ENCODE measurements at regions not wholly inside any gene's neighbourhood (a gene's known extent, or its start where the extent isn't known, plus 50 kb on each side); places are given as distances from the start of the nearest gene placed in this dataset.

DNA sequence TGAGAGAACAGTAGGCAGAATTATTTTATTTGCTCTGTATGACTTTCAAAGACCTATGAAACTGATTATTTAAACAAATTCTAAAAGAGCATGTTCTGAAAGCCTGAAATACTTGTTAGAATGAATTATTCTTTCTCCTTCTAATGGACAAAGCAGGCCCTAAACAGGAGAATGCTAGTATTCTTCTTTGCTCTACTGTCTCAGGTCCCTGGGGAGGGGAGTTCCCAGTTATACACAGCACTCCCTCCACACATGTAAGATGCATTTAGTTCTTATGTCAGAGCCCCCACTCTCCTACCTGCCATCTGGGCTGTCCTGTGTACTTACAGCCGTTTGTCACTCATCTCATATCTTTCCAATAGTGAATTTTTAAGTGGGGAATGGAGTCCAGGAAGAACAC, 633.5 kb upstream of the ANKRD30A start:
- Histone ChIP-seq H3K36me3 (ENCODE audit: control insufficient read depth, insufficient read depth, low read length, severe bottlenecking) (no peaks in the 10 kb centered on the region), H3K9ac (ENCODE audit: low read length) (no peak overlapping the region), H3K4me1 (ENCODE audit: control insufficient read depth, insufficient read depth, low read length) (peaks cover 45% of the 10 kb centered on the region), H3K4me3 (ENCODE audit: low read length) (no peak overlapping the region), H3K27me3 (replicated peaks; ENCODE audit: control insufficient read depth, insufficient read depth, low read length) (no peaks in the 10 kb centered on the region), H3K9me3 (ENCODE audit: control insufficient read depth, low read length) (no peaks in the 10 kb centered on the region)
- no peak for DNase-seq (ENCODE audit: low read depth)

DNA sequence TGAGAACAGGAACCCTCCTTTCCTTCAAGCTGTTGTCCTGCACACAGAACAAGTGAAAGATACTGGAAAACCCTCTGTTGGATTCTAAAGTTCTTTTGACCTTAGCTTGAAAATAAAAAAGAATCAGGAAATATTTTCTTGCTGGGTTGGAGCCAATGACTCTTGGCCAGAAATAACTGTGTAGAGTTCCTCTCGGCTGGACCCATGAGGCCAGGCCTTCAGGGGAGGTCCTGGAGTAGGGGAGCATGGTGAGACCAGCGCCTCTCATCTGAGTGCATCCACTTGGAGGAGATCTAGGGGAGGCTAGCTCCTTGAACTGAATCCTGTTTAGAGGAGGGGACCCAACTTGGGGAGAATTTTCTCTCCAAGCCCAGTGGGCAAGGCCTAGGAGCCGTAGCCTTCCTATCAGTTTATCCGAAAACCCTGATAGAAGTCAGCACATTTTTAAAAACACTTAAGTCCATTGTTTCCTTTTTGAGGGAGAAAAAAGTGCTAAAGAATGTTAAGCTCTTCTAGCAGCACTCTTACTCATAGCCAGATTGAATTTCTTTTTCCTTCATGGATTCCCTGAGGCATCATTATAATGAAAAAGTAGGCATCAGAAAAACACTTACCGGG, 635.7 kb upstream of the ANKRD30A start:
- Histone ChIP-seq H3K36me3 (ENCODE audit: control insufficient read depth, insufficient read depth, low read length, severe bottlenecking) (no peaks in the 10 kb centered on the region), H3K4me1 (ENCODE audit: control insufficient read depth, insufficient read depth, low read length) (peaks cover 40% of the 10 kb centered on the region), H3K27me3 (replicated peaks; ENCODE audit: control insufficient read depth, insufficient read depth, low read length) (no peaks in the 10 kb centered on the region), H3K4me3 (ENCODE audit: low read length) (peak overlapping the region; percentile 46), H3K9me3 (ENCODE audit: control insufficient read depth, low read length) (no peaks in the 10 kb centered on the region), H3K9ac (ENCODE audit: low read length) (peak overlapping the region; percentile 33)
- peak; percentile 81 for DNase-seq (ENCODE audit: low read depth)

DNA sequence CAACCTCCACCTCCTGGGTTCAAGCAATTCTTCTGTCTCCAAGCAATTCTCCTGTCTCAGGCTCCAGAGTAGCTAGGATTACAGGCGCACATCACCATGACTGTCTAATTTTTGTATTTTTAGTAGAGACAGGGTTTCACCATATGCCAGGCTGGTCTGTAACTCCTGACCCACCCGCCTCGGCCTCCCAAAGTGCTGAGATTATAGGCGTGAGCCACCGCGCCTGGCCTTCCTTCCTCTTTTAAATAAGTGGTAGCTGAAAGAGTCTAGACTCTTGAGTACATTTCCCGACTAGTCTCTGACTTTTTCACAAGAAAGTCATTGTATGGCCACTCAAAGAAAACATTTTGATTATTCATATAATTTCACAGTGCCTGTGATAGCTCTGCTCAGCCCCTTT, 636.2 kb upstream of the ANKRD30A start:
- Histone ChIP-seq H3K9ac (ENCODE audit: low read length) (peak overlapping the region; percentile 33), H3K27me3 (replicated peaks; ENCODE audit: control insufficient read depth, insufficient read depth, low read length) (no peaks in the 10 kb centered on the region), H3K9me3 (ENCODE audit: control insufficient read depth, low read length) (no peaks in the 10 kb centered on the region), H3K36me3 (ENCODE audit: control insufficient read depth, insufficient read depth, low read length, severe bottlenecking) (no peaks in the 10 kb centered on the region), H3K4me1 (ENCODE audit: control insufficient read depth, insufficient read depth, low read length) (peaks cover 34% of the 10 kb centered on the region), H3K4me3 (ENCODE audit: low read length) (peak overlapping the region; percentile 29)
- DNase-seq (ENCODE audit: low read depth): no peak

GRCh38 chr10:36488579-36488978, 636.8 kb upstream of the ANKRD30A start:
- H3K4me1 ChIP-seq (ENCODE audit: control insufficient read depth, insufficient read depth, low read length): peaks cover 28% of the 10 kb centered on the region
- no peaks in the 10 kb centered on the region for H3K9me3 ChIP-seq (ENCODE audit: control insufficient read depth, low read length)
- no peak overlapping the region for H3K9ac ChIP-seq (ENCODE audit: low read length)
- no peak for DNase-seq (ENCODE audit: low read depth)
- no peaks in the 10 kb centered on the region for H3K27me3 ChIP-seq (replicated peaks; ENCODE audit: control insufficient read depth, insufficient read depth, low read length)
- no peaks in the 10 kb centered on the region for H3K36me3 ChIP-seq (ENCODE audit: control insufficient read depth, insufficient read depth, low read length, severe bottlenecking)
- H3K4me3 ChIP-seq (ENCODE audit: low read length): no peak overlapping the region

GRCh38 chr10:36479073-36479472, 646.3 kb upstream of the ANKRD30A start:
- no peak for DNase-seq (ENCODE audit: low read depth)
- Histone ChIP-seq H3K27me3 (replicated peaks; ENCODE audit: control insufficient read depth, insufficient read depth, low read length) (no peaks in the 10 kb centered on the region), H3K4me1 (ENCODE audit: control insufficient read depth, insufficient read depth, low read length) (no peaks in the 10 kb centered on the region), H3K9me3 (ENCODE audit: control insufficient read depth, low read length) (no peaks in the 10 kb centered on the region), H3K9ac (ENCODE audit: low read length) (no peak overlapping the region), H3K4me3 (ENCODE audit: low read length) (no peak overlapping the region), H3K36me3 (ENCODE audit: control insufficient read depth, insufficient read depth, low read length, severe bottlenecking) (no peaks in the 10 kb centered on the region)

DNA sequence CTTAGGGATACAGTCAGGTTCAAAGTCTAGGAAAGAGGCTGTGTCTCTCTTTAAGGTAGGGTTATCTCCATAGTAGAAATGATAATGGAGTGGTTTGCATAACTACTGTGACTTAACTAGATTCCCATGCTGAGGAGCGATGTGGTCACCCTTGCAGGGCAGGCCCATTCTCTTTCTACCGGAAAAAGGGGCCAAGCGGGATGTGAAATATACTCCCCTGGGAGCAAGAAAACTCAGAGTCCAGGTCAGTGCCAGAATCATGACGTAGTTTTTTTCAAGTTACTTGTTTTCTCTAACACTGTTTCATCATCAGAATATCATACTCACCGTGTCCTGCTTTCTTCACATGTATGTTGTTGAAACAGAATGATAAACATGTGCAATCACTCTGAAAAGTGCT, 649.0 kb upstream of the ANKRD30A start:
- no peak overlapping the region for H3K9ac ChIP-seq (ENCODE audit: low read length)
- H3K36me3 ChIP-seq (ENCODE audit: control insufficient read depth, insufficient read depth, low read length, severe bottlenecking): no peaks in the 10 kb centered on the region
- no peaks in the 10 kb centered on the region for H3K4me1 ChIP-seq (ENCODE audit: control insufficient read depth, insufficient read depth, low read length)
- no peak for DNase-seq (ENCODE audit: low read depth)
- H3K9me3 ChIP-seq (ENCODE audit: control insufficient read depth, low read length): no peaks in the 10 kb centered on the region
- H3K27me3 ChIP-seq (replicated peaks; ENCODE audit: control insufficient read depth, insufficient read depth, low read length): no peaks in the 10 kb centered on the region
- H3K4me3 ChIP-seq (ENCODE audit: low read length): no peak overlapping the region

- Histone ChIP-seq H3K9me3 (ENCODE audit: control insufficient read depth, low read length) (no peaks in the 10 kb centered on the region), H3K36me3 (ENCODE audit: control insufficient read depth, insufficient read depth, low read length, severe bottlenecking) (no peaks in the 10 kb centered on the region)
- no peak for DNase-seq (ENCODE audit: low read depth)
These were observed 649.7 kb upstream of the ANKRD30A start for GRCh38 chr10:36475746-36476145.

DNA sequence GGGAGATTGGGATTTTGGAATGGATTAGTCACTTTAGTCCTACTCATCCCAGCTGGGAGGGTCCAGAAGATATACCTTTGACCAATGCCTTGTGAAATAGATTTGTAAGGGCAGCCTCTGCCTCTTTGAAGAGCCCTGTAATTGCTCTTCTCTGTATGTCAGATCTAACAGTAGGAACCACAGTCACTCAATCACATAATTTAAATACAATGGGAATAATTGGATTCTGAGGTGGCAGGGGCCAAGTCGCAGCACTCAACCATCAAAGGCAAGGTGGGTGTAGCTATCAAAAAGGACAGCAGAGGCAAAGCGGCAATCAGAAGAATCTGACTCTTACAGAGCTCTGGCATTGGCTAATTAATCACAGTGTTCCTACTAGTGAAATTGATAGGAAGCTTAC, 650.9 kb upstream of the ANKRD30A start:
- no peak overlapping the region for H3K4me3 ChIP-seq (ENCODE audit: low read length)
- H3K9ac ChIP-seq (ENCODE audit: low read length): no peak overlapping the region
- H3K36me3 ChIP-seq (ENCODE audit: control insufficient read depth, insufficient read depth, low read length, severe bottlenecking): no peaks in the 10 kb centered on the region
- H3K27me3 ChIP-seq (replicated peaks; ENCODE audit: control insufficient read depth, insufficient read depth, low read length): no peaks in the 10 kb centered on the region
- no peak for DNase-seq (ENCODE audit: low read depth)
- no peaks in the 10 kb centered on the region for H3K9me3 ChIP-seq (ENCODE audit: control insufficient read depth, low read length)
- no peaks in the 10 kb centered on the region for H3K4me1 ChIP-seq (ENCODE audit: control insufficient read depth, insufficient read depth, low read length)

More at GRCh38 chr10:36475746-36476145, 649.7 kb upstream of the ANKRD30A start:
- H3K27me3 ChIP-seq (replicated peaks; ENCODE audit: control insufficient read depth, insufficient read depth, low read length): no peaks in the 10 kb centered on the region
- no peak overlapping the region for H3K4me3 ChIP-seq (ENCODE audit: low read length)
- H3K9ac ChIP-seq (ENCODE audit: low read length): no peak overlapping the region
- H3K4me1 ChIP-seq (ENCODE audit: control insufficient read depth, insufficient read depth, low read length): no peaks in the 10 kb centered on the region

- H3K9me3 ChIP-seq (ENCODE audit: control insufficient read depth, low read length): no peaks in the 10 kb centered on the region
- DNase-seq (ENCODE audit: low read depth): no peak
- H3K9ac ChIP-seq (ENCODE audit: low read length): no peak overlapping the region
- H3K4me1 ChIP-seq (ENCODE audit: control insufficient read depth, insufficient read depth, low read length): no peaks in the 10 kb centered on the region
- no peaks in the 10 kb centered on the region for H3K36me3 ChIP-seq (ENCODE audit: control insufficient read depth, insufficient read depth, low read length, severe bottlenecking)
- no peak overlapping the region for H3K4me3 ChIP-seq (ENCODE audit: low read length)
- no peaks in the 10 kb centered on the region for H3K27me3 ChIP-seq (replicated peaks; ENCODE audit: control insufficient read depth, insufficient read depth, low read length)
These were observed 652.3 kb upstream of the ANKRD30A start for GRCh38 chr10:36473122-36473521.

GRCh38 chr10:36469585-36469984, 655.8 kb upstream of the ANKRD30A start:
- no peak overlapping the region for H3K4me3 ChIP-seq (ENCODE audit: low read length)
- H3K9me3 ChIP-seq (ENCODE audit: control insufficient read depth, low read length): no peaks in the 10 kb centered on the region
- DNase-seq (ENCODE audit: low read depth): peak; percentile 32
- no peaks in the 10 kb centered on the region for H3K27me3 ChIP-seq (replicated peaks; ENCODE audit: control insufficient read depth, insufficient read depth, low read length)
- H3K9ac ChIP-seq (ENCODE audit: low read length): no peak overlapping the region
- H3K36me3 ChIP-seq (ENCODE audit: control insufficient read depth, insufficient read depth, low read length, severe bottlenecking): no peaks in the 10 kb centered on the region
- H3K4me1 ChIP-seq (ENCODE audit: control insufficient read depth, insufficient read depth, low read length): peaks cover 11% of the 10 kb centered on the region

- DNase-seq (ENCODE audit: low read depth): no peak
- H3K27me3 ChIP-seq (replicated peaks; ENCODE audit: control insufficient read depth, insufficient read depth, low read length): no peaks in the 10 kb centered on the region
- no peak overlapping the region for H3K4me3 ChIP-seq (ENCODE audit: low read length)
- no peaks in the 10 kb centered on the region for H3K36me3 ChIP-seq (ENCODE audit: control insufficient read depth, insufficient read depth, low read length, severe bottlenecking)
- H3K9ac ChIP-seq (ENCODE audit: low read length): no peak overlapping the region
- peaks cover 19% of the 10 kb centered on the region for H3K4me1 ChIP-seq (ENCODE audit: control insufficient read depth, insufficient read depth, low read length)
- H3K9me3 ChIP-seq (ENCODE audit: control insufficient read depth, low read length): no peaks in the 10 kb centered on the region
These were observed 656.8 kb upstream of the ANKRD30A start for GRCh38 chr10:36468620-36469019.

All from adipocyte (in vitro differentiated cells).